ENCODE measurements at regions not wholly inside any gene's neighbourhood (a gene's known extent, or its start where the extent isn't known, plus 50 kb on each side); places are given as distances from the start of the nearest gene placed in this dataset.

DNA sequence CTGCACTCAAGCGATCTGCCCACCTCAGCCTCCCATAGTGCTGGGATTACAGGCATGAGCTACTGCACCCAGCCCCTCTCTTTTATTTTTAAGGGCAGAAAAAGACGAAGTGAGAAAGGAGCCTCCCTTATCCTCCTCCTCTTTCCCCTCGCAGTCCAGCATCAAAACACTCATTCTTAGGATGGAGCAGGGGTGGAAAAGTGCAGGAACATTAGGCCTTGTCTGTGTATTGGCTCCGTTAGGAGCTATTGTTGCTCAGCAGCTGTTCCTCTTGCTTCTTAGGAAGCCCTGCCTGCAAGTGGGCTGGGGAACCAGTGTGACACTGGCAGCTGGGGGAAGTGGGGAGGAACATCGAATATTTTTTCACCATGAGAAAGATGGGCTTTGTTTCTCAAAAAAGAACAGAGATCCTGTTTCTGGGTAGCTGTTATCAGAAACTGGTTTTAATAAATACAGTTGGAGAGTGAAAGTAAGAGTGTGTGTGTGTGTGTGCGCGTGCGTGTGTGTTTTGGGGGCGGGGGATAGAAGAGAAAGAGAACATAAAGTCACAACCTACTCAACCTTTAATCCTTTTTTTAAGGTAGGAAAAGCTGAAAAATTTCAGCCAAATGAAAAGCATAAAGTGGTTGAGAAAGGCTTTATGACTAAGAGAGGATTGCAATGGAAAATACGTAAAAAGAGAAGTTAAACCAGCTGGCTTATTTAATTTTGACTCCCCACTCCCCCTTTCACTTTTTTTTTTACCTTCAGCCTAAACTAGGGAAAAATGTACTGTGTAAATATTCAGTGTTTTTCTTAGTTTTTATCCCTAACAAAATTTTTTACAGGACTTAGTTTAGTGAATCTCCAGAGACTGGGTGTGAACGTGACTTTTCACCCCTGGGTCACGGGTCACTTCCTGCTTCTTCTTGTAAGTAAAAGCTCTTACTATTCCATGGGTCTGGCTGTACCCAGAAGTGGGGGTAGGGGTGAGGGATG lies 197.2 kb upstream of the PLEKHG7 start:
- TF ChIP-seq ZBTB33 (IDR thresholded peaks at IDR 0.05; ENCODE audit: borderline replicate concordance, low read depth) = no peak
- no peak for TF ChIP-seq TCF12 (IDR thresholded peaks at IDR 0.05)
- no peak for TF ChIP-seq IRF3 (IDR thresholded peaks at IDR 0.05; ENCODE audit: low read depth, low read length)
- no peak for TF ChIP-seq SMC3 (IDR thresholded peaks at IDR 0.05; ENCODE audit: low read depth, low read length)
- no peak overlapping the region for H3K4me2 ChIP-seq
- H3K27me3 ChIP-seq (ENCODE audit: insufficient read depth) = no peaks in the 10 kb centered on the region; the same call in 1 of the 2 replicates
- H3K9me2 ChIP-seq = no peaks in the 10 kb centered on the region
- CTCF ChIA-PET = interaction anchor here (0.9 to 1.6 kb wide), 3 partner anchors 12 to 18 kb away, joined by 3 to 4 read pairs (median 4); no protein-coding TSS in a partner anchor
- no peak overlapping the region for H3K9ac ChIP-seq
- no peak overlapping the region for H3K27ac ChIP-seq (ENCODE audit: low read depth in 2 of 2, low read length in 1 of 2)
- H3K9me3 ChIP-seq = no peaks in the 10 kb centered on the region
- H4K20me1 ChIP-seq (ENCODE audit: insufficient read depth) = no peaks in the 10 kb centered on the region
- H2AFZ ChIP-seq (ENCODE audit: low read depth) = no peak overlapping the region
- DNase-seq = peak; percentile 3
- 72% methylated on average over 12 of the region's 12 CpGs for WGBS (ENCODE audit: low lambda C conversion rate)
- H3K36me3 ChIP-seq (replicated peaks in 1 of 2; ENCODE audit: control insufficient read depth in 1 of 2, insufficient read depth in 2 of 2, low read length in 1 of 2) = no peaks in the 10 kb centered on the region
- no peak overlapping the region for H3K4me3 ChIP-seq (ENCODE audit: low read depth in 2 of 2, low read length in 1 of 2)
- H3K79me2 ChIP-seq (ENCODE audit: insufficient read depth) = no peaks in the 10 kb centered on the region
- H3K4me1 ChIP-seq (ENCODE audit: control insufficient read depth in 1 of 2, insufficient read depth in 2 of 2, low read depth in 1 of 2, low read length in 1 of 2) = no peaks in the 10 kb centered on the region; a peak in 1 of 4 replicates
- POLR2A ChIA-PET = interaction anchor here (0.7 kb wide), 1 partner anchor 242 kb away, joined by 3 read pairs; no protein-coding TSS in a partner anchor
- H3F3A ChIP-seq (replicated peaks; ENCODE audit: insufficient read depth) = no peaks in the 10 kb centered on the region

DNA sequence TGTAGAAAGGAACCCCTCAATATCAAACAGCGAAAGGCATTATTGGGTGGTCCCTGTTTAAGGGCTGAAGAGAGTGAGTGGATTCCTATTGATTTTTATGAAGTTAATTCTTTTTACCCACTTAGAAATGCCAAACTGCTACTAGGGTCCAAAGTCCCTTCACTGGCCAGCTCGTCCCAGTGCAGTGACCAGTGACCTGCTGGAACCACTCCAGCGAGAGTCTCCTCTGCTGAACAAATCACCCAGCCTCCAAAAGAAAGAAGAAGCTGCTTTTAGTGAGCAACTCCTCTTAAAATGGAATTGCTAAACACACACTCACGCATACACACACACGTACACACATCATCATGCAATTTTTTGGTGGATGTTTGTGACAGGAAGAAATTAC lies 198.2 kb upstream of the PLEKHG7 start:
- no peak overlapping the region for H2AFZ ChIP-seq (ENCODE audit: low read depth)
- 64% methylated on average over 5 of the region's 5 CpGs for WGBS (ENCODE audit: low lambda C conversion rate)
- TF ChIP-seq TCF12 (IDR thresholded peaks at IDR 0.05) = no peak
- no peak for TF ChIP-seq ZBTB33 (IDR thresholded peaks at IDR 0.05; ENCODE audit: borderline replicate concordance, low read depth)
- TF ChIP-seq, protein P1, sequence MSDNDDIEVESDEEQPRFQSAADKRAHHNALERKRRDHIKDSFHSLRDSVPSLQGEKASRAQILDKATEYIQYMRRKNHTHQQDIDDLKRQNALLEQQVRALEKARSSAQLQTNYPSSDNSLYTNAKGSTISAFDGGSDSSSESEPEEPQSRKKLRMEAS (IDR thresholded peaks at IDR 0.05; ENCODE audit: low read depth) = no peak
- no peak for TF ChIP-seq MEF2A (IDR thresholded peaks at IDR 0.05; ENCODE audit: borderline replicate concordance, low read depth)
- no peak for TF ChIP-seq CTCF (IDR thresholded peaks at IDR 0.05)
- no peak for TF ChIP-seq FOXJ3 (CRISPR knock-in tag; IDR thresholded peaks at IDR 0.05)
- no peak for TF ChIP-seq FOSL2 (IDR thresholded peaks at IDR 0.05; ENCODE audit: borderline replicate concordance, low read depth)
- TF ChIP-seq PBX3 (IDR thresholded peaks at IDR 0.05) = no peak
- no peak for TF ChIP-seq SIN3A (IDR thresholded peaks at IDR 0.05; ENCODE audit: borderline replicate concordance, low read depth, low read length)
- no peak for TF ChIP-seq USF1 (IDR thresholded peaks at IDR 0.05; ENCODE audit: borderline replicate concordance, low read depth)
- TF ChIP-seq CHD2 (IDR thresholded peaks at IDR 0.05; ENCODE audit: low read length, partially characterized antibody) = no peak
- TF ChIP-seq TEAD4 (IDR thresholded peaks at IDR 0.05; ENCODE audit: borderline replicate concordance, insufficient read depth) = no peak
- TF ChIP-seq RCOR1 (IDR thresholded peaks at IDR 0.05; ENCODE audit: low read length) = no peak

More for the DNA sequence above, 198.2 kb upstream of the PLEKHG7 start:
- ChIA-PET POLR2A (interaction anchor here (0.7 kb wide), 1 partner anchor 241 kb away, joined by 3 read pairs; no protein-coding TSS in a partner anchor), CTCF (interaction anchor here (0.9 to 1.6 kb wide), 3 partner anchors 11 to 18 kb away, joined by 3 to 4 read pairs (median 4); no protein-coding TSS in a partner anchor)
- Histone ChIP-seq H3K4me2 (no peak overlapping the region), H3K79me2 (ENCODE audit: insufficient read depth) (no peaks in the 10 kb centered on the region), H3K36me3 (replicated peaks in 1 of 2; ENCODE audit: control insufficient read depth in 1 of 2, insufficient read depth in 2 of 2, low read length in 1 of 2) (no peaks in the 10 kb centered on the region), H3K4me3 (ENCODE audit: low read depth in 2 of 2, low read length in 1 of 2) (no peak overlapping the region), H3K27me3 (ENCODE audit: insufficient read depth) (no peaks in the 10 kb centered on the region; the same call in 1 of the 2 replicates), H4K20me1 (ENCODE audit: insufficient read depth) (no peaks in the 10 kb centered on the region), H3K9me3 (no peaks in the 10 kb centered on the region), H3K9ac (no peak overlapping the region), H3K4me1 (ENCODE audit: control insufficient read depth in 1 of 2, insufficient read depth in 2 of 2, low read depth in 1 of 2, low read length in 1 of 2) (no peaks in the 10 kb centered on the region; a peak in 1 of 4 replicates), H3F3A (replicated peaks; ENCODE audit: insufficient read depth) (no peaks in the 10 kb centered on the region), H3K27ac (ENCODE audit: low read depth in 2 of 2, low read length in 1 of 2) (no peak overlapping the region), H3K9me2 (no peaks in the 10 kb centered on the region)
- DNase-seq = no peak
